ENCODE measurements at regions not wholly inside any gene's neighbourhood (a gene's known extent, or its start where the extent isn't known, plus 50 kb on each side); places are given as distances from the start of the nearest gene placed in this dataset.
A peak's percentile ranks its signal among the peaks of the same experiment; 100 is the strongest.
"Not testable (repeated sequence)": the region's sequence is repeated elsewhere in the genome, so short reads cannot be mapped to it uniquely, and the experiment has no call there.

- no peak for DNase-seq (ENCODE audit: low spot score)
Observed at GRCh38 chr1:182259968-182260367, 131.6 kb downstream of the GLUL start.

- DNase-seq (ENCODE audit: low spot score), result peak; percentile 59
Observed at GRCh38 chr1:182259229-182259872, 132.2 kb downstream of the GLUL start.

DNA sequence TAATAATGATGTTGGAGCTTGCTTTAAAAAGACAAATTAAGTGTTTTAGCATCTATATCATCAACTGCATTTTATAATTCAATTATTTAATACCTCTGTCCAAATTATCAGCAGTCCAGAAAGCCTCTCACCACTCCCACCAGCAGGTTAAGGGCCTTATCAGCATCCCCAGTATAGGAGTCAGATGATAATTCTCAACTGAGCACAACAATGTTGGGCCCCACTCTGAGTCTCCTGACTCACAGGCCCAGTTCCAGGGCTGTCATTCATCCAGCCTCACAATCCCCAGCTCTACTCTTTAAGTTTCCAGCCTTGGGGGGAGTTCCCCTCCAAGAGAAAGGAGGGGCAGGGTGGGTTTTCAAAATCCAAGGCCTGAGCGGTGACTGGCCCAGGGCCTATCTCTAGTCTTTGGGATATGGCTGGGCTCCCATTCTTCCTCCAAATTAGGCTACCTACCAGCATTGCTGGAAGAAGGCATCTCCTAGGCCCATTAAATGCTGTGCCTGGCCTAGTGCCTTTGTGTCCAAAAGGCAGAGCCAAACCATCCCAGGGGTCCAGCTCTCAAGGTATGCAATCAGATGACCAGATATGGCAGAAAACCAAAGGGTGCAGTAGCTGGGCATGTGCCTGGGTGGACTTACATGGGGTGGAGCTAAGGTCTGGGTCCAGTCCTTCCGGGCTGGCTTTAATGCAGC is 134.1 kb downstream of the GLUL start:
- DNase-seq (ENCODE audit: low spot score), result no peak

- DNase-seq (ENCODE audit: low spot score), result no peak
Observed at GRCh38 chr1:182256931-182257330, 134.7 kb downstream of the GLUL start.

GRCh38 chr1:182255494-182255893 is 136.1 kb downstream of the GLUL start:
- DNase-seq (ENCODE audit: low spot score), result no peak

DNA sequence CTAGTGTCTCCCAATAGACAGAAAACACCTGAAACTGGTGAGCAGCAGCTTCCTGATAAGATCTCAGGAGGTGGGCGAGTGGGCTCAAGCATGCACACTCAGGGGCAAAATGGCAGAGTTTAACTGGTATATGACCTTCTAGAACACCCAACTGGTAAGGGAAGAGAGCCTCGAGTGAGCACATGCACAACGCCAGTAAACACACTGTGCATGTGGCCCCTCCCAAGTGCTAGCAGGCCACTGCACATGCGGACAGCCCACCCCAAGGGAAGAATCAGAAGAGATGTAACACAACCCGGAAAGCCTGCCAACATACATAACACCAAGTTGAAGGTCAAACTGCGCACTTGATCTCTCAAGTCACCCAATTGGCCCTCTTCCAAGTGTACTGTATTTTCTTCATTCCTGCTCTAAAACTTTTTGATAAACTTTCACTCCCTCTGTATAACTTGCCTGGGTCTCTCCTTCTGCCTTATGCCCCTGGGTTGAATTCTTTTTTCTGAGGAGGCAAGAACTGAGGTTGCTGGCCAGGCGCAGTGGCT is 138.2 kb downstream of the GLUL start:
- DNase-seq (ENCODE audit: low spot score), result no peak

DNA sequence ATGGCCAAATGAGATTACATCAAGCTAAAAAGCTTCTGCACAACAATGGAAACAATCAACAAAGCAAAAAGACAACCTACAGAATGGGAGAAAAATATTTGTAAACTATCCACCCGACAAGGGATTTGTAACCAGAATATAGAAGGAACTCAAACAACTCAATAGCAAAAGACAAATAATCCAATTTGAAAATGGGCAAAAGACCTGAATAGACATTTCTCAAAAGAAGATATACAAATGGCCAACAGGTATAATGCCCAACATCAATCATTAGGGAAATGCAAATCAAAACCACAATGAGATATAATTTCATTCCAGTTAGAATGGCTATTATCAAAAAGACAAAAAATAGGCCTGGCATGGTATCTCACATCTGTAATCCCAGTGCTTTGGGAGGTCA is 140.0 kb downstream of the GLUL start:
- no peak for DNase-seq (ENCODE audit: low spot score)

DNA sequence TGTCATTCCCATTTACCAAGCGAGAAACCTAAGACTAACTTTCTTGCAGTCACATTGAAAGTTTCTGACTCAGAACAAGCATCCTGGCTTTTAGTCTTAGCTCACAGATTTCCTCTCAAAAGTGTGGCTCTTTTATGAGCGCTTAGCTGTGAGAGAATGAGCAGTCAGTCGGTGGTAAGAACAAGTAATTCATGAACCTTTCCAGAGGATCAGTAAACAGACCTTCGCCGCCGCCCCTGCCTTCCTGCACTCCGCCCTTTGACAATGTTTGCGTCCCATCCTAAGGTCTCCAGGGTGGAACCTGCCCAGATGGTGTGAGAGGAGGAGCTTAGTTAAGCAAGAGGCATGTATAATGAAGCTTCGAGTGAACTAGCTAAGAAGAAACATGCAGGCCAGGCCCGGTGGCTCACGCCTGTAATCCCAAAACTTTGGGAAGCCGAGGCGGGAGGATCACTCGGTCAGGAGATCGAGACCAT is 142.4 kb downstream of the GLUL start:
- no peak for DNase-seq (ENCODE audit: low spot score)

DNA sequence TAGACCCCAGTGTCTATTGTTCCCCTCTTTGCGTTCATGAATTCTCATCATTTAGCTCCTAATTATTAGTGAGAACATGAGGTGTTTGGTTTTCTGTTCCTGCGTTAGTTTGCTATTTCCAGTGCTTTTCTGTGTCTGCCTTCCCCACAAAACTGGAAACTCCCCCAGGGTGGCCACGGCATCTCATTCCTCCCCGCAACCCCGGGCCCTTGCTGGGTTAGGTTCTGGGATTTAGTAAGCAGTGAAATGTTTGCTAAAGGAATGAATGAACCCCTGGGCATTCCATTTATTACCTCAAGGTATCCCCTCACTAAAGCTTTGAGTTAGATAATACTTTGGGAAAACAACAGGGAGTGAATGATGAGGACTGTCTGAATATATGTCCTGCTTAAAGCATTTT is 142.9 kb downstream of the GLUL start:
- no peak for DNase-seq (ENCODE audit: low spot score)

GRCh38 chr1:182247813-182248212 is 143.8 kb downstream of the GLUL start:
- DNase-seq (ENCODE audit: low spot score), result not testable (repeated sequence)

GRCh38 chr1:182246783-182247182 is 144.8 kb downstream of the GLUL start:
- no peak for DNase-seq (ENCODE audit: low spot score)

DNA sequence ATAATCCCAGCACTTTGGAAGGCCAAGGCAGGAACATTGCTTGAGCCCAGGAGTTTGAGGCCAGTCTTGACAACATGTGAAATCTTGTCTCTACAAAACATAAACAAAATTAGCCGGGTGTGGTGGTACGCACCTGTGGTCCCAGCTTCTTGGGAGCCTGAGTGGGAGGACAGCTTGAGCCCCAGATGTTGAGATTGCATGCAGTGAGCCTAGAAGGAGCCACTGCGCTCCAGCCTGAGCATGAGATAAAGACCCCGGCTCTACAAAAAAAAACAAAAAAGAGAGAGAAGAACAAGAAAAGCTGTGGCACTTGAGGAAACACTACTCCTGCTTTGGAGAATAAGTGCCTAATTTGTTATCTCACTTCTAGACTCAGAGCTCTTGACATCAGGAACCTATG is 146.6 kb downstream of the GLUL start:
- DNase-seq (ENCODE audit: low spot score), result no peak

DNA sequence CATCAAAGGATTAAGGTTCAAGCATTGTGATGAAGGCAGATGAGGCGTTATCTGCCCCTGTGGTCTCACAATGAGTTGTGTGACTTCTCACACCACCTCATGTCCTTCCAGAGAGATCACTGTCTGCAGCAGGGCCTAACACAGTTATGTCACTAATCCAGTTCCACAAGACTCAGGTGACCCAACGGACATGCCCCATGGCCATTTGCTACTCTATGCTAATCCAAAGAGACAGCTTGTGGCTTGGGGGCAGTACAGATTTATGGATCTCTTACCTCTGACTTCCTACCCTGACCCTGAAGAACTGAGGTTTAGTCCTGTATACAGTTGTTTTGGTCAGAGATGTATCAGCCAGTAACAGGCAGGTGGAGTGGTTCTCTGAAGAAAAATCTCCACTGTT is 147.1 kb downstream of the GLUL start:
- no peak for DNase-seq (ENCODE audit: low spot score)

DNA sequence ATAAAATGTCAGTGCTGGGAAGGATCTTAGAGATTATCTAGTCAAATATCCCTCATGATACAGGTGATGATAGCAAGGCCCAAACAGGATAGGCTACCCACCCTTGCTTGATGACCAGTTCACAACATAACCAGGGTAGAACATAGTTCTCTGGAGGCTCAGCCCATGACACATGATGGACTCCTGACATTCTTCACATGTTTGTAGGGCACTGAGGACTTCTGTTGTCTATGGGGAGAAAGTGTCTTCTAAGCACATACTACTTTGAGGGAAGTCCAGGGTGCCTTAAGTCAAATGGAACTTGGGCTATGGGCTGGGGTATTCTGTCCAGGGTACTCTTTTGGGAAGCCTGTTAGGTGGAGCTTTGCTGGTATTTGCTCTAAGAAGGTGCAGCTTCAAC is 148.9 kb downstream of the GLUL start:
- no peak for DNase-seq (ENCODE audit: low spot score)

- DNase-seq (ENCODE audit: low spot score), result no peak
Observed at GRCh38 chr1:182240085-182240484, 151.5 kb downstream of the GLUL start.

GRCh38 chr1:182238421-182238820 is 153.2 kb downstream of the GLUL start:
- DNase-seq (ENCODE audit: low spot score), result no peak

- DNase-seq (ENCODE audit: low spot score), result no peak
Observed at GRCh38 chr1:182237329-182237728, 154.3 kb downstream of the GLUL start.

GRCh38 chr1:182236651-182237077 is 154.9 kb downstream of the GLUL start:
- no peak for DNase-seq (ENCODE audit: low spot score)

DNA sequence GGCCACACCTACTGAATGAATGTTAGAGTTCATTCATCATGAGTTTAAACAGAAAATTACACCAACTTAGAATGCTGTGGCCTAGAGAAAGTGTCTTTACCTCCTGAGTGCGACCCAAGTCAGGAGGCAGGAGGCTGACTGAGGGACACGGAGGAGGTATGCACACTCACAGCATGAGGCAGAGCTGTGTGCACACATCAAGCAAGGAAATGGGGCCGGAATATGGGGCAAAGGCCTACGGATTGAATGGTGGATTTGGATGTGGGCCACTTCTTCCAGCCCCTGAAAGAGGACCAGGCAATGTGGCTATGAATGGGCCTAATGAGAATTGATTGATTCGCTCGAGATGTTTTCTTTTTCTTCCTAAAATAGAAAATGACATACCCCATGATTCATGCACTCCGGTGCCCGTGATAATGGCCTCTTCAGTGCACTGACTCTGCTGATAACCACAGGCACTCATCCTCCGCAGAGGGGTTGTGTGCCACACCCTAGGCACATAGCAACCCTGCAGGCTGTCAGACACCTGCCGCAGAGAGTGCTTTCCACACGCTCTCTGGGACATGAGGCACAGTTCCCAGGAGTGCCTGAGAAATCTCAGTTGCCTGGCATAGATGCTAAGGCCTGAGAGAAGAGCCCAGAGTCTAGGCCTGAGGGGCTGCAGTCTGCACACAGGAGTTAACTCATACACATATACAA is 155.5 kb downstream of the GLUL start:
- DNase-seq (ENCODE audit: low spot score), result no peak

GRCh38 chr1:182235604-182235951 is 156.0 kb downstream of the GLUL start:
- DNase-seq (ENCODE audit: low spot score), result no peak

DNA sequence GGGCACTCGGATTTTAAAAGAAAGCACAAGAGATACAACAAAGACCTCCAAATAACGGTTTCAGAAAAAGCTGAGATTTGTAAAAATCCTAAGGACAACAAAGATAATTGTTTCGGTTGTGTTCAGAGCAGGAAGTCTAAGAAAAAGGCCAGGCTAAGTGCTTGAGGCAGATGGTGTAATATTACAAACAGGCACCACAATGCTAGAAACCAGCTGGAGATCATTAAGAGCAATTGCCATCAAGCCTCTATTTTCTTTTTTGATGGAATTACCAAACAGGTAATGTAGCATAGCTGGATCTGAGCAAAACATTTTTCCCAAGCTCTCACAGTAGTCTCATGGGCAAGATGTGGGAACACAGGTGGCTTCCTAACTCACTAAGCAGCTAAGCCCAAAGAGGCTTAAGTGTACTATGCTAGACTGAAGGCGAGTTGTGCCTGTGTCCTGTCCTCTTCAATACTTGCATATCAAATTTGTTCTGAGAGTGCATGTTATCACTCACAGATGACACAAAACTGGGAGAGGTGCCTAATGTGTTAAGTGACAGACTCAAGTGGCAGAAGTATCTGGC is 161.6 kb downstream of the GLUL start:
- no peak for DNase-seq (ENCODE audit: low spot score)

- no peak for DNase-seq (ENCODE audit: low spot score)
Observed at GRCh38 chr1:182229451-182229850, 162.1 kb downstream of the GLUL start.
